ENCODE measurements at regions not wholly inside any gene's neighbourhood (a gene's known extent, or its start where the extent isn't known, plus 50 kb on each side); places are given as distances from the start of the nearest gene placed in this dataset.
"Not testable (repeated sequence)": the region's sequence is repeated elsewhere in the genome, so short reads cannot be mapped to it uniquely, and the experiment has no call there.

DNA sequence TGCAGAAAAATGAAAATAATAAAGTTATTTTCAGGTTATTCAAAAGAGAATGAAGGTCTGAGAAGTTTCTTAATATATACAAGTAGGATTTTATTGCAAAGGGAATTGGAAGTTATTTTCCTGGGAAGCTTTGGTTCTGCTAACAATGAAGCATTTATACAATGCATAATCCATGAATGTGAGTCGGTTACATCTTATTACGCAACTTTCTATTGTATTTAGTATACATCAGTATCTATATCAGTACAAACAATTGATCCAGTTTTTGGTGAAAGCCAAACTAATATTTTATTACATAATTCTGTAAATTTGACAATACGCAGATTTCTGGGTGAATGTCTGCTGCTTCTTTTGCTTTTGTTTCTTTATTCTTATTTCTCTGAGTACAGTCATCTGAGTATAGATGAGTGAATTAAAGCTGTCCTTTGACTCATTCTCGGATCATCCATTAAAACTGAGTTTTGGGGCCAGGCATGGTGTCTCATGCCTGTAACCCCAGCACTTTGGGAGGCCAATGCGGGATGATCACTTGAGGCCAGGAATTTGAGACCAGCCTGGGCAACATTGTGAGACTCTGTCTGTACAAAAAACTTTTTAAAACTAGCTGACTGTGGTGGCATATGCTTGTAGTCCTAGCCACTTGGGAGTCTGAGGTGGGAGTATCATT lies 108.5 kb downstream of the SOCS6 start:
- no peak for DNase-seq

DNA sequence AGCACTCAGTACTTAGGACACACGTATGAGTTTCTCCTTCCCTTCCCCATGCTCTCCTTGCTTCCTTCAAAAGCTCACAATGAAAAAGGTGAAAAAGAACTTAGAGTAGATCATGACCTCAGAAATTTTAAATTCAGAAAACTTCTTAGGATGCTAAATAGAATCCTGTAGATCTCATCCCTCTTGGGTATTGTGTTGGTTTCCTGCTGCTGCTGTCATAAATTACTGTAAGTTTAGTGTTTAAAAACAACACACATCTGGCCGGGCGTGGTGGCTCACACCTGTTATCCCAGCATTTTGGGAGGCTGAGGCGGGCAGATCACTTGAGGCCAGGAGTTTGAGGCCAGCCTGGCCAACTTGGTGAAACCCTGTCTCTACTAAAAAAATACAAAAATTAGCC lies 106.9 kb downstream of the SOCS6 start:
- DNase-seq: not testable (repeated sequence)

DNA sequence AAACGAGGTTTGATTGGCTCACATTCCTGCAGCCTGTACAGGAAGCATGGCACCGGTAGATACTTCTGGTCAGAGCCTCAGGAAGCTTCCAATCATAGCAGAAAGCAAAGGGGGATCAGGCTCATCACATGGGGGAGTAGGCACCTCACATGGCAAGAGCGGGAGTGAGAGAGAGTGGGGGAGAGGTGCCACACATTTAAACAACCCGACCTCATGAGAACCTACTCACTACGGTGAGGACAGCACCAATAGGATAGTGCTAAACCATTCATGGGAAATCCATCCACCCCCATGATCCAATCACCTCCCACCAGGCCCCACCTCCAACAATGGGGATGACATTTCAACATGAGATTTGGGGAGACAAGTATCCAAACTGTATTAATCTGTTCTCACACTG lies 105.8 kb downstream of the SOCS6 start:
- DNase-seq: no peak

DNA sequence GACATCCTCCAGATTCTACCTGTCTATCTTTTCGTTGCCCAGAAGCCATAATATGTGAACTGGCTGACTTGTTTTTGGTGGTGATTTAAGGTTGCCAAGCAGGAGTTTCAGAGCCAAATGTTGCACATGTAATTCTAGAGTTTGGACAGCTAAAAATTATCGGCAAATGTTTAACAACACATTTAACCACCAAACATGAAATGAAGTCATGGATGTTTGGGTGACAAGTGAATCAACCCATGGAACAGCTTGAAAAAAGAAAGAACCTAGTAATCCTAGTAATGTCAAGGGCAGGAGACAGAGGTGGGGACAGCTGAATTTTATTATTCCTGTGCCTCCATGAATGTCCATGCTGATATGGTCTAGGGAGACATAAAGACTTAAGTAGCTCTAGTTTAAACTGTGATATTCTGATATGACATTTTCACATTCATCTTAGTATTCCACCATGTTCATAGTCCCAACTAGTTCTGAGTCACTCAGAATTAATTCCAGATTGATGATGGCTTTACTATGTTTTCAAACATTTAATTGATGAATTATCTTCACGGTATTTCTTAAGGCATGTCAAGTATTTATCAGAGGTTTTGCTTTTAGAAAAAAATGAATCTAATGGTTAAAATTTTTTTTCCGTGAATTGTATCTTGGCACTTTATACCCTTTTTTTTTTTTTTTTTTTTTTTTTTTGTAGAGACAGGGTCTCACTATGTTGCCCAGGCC lies 101.7 kb downstream of the SOCS6 start:
- DNase-seq: no peak

DNA sequence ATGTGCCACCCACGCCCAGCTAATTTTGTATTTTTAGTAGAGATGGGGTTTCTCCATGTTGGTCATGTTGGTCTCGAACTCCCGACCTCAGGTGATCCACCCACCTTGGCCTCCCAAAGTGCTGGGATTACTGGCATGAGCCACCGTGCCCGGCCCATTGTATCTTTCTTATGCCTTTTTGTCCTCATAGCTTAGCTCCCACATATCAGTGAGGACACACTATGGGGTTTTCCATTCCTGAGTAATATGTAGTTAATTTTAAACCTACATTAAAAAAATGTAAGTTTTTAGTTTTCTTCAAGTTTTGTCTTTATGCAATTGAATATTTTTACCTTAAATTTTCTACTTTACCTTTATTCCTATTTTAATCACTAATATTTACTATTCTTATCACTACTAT lies 100.2 kb downstream of the SOCS6 start:
- not testable (repeated sequence) for DNase-seq

DNA sequence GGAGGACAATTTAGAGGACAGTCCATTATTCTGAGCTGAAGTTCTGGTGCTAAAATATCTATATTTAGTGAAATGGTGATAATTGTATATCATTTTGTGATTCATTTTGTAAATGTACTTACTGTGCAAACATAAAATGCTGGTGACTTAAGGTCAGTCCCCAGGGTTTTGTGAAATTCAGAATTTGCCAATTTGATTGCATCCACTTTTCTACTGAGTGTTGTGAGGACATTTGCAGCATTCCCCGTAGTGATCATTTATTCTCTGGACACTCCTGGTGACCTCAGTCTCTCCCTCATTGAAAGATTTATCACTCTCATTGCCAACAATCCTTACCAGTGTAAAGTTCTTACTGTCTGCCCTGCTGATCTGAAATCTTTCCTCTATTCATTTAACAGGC lies 98.2 kb downstream of the SOCS6 start:
- DNase-seq: no peak

DNA sequence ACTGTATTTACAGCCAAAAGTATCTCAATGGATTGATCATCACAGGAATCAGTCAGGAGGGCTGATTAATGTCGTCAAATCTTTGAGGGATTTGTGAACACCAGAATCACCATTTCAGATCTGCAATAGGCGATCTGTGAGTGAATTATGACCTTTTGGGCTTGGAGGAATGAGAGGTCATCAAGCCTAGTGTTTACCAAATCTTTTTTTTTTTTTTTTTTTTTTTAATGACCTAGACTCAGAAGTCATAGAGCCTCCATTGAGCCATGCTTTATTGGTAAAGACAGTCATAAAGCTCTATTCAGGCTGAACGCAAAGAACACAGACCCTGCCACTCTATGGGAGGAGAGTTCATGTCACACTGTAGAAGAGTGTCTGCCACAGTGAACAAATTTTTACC lies 97.7 kb downstream of the SOCS6 start:
- no peak for DNase-seq

DNA sequence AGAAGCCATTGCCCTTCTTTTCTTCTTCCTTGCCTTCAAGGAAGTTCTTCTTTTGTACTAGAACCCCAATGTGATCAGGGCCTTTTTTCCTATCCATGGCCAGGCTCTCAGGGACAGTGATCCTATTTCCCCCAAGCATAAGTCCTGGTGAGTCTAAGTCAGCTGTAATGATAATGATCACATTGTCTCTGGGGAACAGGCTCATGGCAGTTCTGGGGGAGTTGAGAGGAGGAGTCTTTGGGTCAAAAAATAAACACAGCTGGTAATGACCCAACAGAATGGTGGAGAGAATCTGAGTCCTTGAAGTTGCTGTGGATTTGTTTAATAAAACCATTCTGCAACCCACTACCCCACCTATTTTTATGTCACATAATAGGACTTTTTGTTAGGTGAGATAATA lies 96.6 kb downstream of the SOCS6 start:
- DNase-seq: no peak

DNA sequence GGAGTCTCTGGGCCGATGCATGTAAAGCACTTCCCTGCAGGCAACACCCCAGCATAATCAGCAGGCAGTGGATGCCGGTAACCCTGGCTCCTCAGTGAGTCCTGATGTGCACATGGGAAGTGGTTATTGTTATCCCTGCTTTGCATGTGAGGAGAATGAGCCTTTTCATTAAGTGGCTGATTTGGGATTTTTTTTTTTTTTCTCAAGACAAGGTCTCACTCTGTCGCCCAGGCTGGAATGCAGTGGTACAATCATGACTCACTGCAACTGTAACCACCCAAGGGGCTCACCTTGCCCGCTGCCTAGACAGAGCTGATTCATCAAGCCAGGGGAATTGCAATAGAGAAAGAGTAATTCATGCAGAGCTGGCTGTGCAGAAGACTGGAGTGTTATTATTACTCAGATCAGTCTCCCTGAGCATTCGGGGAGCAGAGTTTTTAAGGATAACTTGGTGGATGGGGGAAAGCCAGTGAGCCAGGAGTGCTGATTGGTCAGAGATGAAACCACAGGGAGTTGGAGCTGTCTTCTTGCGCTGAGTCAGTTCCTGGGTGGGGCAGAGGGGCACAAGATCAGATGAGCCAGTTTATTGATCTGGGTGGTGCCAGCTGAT lies 95.4 kb downstream of the SOCS6 start:
- DNase-seq: no peak

DNA sequence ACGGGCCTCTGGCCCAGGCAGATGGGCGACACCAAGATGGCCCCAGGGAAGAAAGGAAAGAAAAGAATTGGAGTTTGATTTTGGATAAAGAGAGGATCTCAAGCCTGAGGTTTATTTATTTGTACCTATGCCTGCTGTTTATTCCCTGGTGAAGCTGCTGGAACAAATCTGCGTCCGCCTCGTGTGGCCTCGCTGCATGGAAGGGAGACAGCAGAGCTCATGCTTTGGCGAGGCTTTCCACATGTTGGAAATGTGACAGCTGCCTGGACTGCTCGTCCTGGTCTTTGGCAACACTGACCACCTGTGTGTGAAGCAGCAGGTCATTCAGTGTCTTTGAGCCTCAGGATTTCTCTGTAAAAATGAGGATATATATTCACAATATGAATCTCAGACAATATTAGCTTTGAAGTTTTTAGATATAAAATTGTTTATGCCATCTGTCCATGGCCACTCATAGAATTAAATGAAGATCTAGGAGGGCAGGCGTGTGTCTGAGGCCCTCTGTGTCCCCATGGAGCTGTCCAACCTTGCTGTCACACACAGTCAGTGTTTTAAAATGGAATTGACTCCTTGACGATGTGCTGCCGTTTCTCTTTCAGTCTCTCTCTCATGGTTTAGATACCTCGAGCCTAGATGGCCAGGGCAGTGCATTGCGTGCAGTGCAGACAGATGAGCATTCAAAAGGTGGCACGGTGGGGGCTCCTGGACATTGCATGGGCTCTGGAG lies 94.3 kb downstream of the SOCS6 start:
- no peak for DNase-seq

DNA sequence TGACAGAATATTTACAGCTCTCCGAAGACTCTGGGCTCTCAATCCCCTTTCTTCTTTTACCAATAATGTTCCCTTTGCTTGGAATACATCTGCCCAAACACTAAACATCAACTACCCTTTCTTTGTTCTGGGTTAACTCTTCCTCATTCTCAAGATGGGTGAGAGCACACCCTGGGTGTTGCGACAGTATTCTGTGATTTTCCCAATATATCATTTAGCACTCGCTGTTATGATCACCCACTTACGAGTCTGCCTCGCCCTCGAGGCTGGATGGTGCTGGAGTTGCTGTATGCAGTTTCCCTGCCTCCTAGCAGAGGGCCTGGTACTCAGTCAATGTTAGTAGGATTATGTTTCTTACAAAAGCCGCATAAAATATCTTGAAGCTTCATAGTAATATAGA lies 93.2 kb downstream of the SOCS6 start:
- DNase-seq: no peak

DNA sequence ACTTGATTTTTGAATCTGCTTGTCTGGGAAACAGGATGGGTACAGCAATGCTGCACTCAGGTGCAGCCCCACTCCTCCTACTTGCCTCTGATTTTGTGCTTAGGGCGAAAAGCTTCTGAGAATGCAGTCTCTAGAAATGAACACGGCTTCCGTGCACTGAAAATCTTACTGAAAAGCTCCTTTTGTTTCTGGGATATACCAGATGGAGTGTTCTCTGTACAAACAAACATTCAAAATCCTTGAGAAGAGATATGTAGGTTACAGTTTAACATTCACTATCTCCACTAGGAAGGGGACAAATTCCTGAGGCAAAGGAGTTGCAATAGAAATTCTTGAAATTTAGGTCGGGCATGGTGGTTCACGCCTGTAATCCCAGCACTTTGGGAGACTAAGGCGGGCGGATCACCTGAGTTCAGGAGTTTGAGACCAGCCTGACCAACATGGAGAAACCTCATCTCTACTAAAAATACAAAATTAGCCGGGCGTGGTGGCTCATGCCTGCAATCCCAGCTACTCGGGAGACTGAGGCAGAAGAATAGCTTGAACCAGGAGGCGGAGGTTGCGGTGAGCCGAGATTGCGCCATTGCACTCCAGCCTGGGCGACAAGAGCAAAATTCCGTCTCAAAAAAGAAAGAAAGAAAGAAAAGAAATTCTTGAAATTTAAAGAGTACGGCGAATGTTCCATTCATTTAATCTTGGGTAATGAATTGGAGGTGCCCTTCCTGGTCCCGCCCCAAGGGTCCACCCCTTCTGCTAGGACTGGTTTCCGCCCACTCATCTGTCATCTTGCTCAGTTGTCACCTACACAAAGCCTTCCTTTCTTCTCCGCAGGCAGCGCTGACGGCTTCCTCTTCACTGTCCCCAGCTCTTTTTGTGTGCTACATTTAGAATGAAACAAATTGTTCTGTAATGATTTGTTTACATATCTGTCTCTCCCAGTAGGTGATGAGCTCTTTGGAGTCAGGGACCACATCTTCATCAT lies 92.4 kb downstream of the SOCS6 start:
- no peak for DNase-seq
